Limb (tissue), 2 donors: ENCODE measurements at regions not wholly inside any gene's neighbourhood (a gene's known extent, or its start where the extent isn't known, plus 50 kb on each side); places are given as distances from the start of the nearest gene placed in this dataset.
"Not testable (repeated sequence)": the region's sequence is repeated elsewhere in the genome, so short reads cannot be mapped to it uniquely, and the experiment has no call there.

Experiments used
- DNase-seq, 2 donors: peaks; one replicate each; pipeline ENCODE4 v3.0.0-alpha.2; 2016; ENCODE audit errors: extremely low spot score in 2 of 2

DNA sequence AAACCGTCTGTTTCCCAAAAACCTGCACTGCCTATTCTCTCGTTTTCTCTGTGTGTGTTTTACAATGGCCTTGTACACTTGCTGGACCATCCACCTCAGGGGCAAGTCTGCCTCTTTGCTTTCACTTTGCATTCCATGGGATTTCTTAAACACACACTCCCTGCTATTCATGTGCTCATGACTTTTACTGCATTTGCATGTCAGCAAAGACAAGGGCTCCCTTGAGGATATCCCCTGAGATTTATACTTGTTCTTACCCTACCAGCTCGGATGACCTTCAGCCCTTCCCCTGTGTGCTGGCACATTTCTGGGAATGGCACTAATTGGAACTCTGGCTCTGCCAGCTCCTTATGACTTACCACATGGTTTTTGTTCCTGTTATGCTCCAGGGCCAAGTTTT is 386.9 kb downstream of the AMY1C start:
- DNase-seq = no peak

DNA sequence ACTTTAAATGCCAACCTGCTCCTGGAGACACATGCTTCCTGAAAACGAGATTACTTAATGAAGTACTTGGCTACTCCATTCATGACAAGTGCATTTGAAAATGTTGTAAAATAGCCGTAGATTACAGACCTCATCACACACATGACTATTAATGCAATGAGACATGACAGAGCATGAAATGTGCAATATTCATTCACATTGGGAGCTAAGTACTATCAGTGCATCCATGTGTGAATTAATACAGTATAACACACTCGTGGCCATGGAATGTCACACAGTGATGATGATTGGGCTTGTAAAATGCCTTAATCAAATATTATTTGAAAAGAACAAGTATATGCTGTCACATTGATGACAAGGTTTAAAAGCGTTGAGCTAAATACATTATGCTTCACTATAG is 407.0 kb downstream of the AMY1C start:
- no peak for DNase-seq

DNA sequence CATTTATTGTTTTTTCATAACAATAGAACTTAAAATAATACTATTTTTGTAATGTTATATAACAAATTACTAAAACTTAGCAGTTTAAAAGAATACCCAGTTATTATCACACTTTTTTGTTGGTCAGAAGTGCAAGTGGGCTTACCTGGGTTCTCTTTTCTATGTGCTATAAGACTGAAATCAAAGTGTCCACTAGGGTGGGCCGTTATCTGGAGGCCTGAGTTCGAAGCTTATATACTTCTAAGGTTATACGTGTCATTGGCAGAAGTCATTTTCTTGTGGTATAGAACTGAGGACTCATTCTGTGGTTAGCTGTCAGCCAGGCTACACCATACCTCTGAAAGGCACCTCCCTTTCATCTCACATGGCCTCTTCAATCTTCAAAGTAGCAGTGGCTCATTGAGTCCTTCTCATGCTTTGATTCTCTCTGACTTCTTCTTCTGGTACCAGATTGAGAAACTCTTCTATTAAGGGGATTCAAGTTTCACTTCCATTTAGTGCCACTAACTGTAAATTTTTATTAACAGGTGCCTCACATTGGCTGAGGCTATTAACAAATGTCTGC is 414.3 kb downstream of the AMY1C start:
- no peak for DNase-seq

DNA sequence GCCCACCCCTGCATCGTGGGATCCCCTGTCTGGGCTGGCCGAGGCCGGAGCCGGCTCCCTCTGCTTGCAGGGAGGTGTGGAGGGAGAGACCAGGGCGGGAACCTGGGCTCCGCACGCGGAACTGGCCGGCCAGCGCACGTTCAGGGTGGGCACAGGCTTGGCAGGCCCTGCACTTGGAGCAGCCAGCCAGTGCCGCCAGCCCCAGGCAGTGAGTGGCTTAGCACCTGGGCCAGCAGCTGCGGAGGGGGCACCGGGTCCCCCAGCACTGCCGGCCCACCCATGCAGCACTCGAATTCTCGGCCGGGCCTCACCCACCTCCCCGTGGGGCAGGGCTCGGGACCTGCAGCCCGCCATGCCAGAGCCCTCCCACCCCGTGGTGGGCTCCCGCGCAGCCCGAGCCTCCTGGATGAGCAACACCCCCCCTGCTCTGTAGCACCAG is 422.6 kb downstream of the AMY1C start:
- DNase-seq = no peak

DNA sequence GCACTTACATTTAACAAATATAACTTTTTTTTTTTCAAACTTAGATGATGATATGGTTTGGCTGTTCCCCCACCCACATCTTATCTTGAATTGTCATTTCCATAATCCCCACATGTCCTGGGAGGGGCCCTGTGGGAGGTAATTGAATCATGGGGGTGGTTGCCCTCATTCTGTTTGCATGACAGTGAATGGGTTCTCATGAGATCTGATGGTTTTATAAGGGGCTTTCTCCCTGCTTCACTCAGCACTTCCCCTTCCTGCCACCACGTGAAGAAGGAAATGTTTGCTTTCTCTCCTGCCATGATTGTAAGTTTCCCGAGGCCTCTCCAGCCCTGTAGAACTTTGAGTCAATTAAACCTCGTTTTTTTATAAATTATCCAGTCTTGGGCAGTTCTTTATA is 432.6 kb downstream of the AMY1C start:
- DNase-seq = no peak

DNA sequence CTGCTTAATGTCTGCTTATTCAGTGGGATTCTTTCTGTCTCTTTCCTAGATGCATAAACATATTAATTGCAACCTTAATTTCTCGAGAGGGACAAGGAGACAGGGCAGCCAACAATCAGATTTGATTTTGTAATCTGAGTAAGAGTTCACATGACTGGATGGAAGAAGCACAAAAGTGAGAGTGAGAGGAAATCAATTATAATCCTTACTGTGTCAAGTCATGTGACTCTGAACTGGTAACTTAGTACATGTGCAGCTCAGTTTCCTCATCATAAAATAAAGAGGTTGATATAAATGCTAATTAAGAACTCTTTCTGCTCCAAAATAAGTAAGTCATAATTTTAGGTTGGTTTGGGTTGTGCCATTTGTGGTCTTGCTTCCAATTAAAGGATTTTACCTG is 439.5 kb downstream of the AMY1C start:
- DNase-seq = no peak

DNA sequence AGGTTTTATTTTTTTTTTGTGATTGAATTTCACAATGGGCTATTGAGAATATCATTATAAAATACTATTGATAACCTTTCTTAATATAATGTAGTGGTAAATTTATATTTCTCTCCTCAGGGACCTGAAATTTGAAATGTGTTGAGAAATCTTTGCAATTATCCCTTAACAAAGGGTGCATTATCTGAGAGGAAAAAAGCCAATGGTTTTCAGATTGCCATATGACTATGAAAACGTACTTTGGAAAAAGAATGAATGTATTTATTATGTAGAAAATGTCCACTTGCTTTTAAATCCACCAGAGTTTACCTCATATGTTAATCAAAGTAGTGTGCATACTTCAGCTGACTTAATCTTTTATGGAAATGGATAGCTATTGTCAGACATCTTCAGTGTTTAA is 441.1 kb downstream of the AMY1C start:
- no peak for DNase-seq

DNA sequence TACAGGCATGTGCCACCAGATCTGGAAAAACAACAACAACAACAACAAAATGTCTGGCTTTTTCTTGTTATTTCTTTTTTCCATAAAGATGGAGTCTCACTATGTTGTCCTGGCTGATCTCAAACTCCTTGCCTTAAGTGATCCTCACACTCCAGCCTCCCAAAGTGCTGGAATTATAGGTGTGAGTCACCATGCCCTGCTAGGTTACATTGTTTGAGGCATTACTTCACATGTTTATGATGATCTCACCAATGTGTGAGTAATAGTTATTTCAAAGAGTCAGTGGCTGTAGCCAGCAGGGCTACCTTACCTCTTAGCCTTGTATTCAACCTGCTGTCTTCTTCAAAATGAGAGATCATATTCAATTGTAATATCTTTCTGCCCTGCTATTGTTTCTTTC is 445.7 kb downstream of the AMY1C start:
- DNase-seq = no peak

DNA sequence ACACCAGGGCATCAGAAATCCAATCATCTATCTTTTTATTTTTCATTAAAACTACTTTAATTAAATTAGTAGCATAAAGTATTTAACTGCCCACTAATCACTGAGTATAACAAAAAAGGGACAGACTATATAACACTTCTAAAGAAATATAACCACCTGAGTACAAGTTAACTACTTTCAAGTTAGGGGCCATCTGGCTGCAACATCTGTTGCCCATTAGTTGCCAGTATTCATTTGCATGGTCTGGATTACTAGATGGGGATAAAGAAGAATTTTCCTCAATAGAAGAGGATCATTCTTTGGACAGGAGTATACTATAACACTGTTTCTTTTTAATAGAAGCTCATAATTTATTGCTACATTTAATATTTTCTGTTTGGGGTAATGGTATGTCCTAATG is 446.4 kb downstream of the AMY1C start:
- DNase-seq = no peak

DNA sequence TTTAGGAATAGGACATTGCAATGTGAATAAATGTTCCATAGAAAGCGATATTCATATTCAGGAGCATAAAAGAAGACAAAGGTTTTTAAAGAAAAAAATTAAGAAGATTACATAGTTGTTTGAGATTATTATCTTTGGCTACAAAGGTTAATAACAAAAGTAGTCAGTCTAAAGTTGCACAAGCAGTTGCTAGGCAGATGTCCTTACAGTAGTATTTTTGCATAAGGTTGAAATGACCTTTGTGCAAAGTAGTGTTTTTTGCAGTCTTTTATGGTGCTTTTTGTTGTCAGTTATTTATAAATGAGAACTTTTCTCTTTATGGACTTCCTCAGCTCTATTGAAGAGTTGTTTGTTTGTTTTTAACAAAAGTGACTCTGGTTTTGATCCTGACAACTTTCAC is 447.8 kb downstream of the AMY1C start:
- no peak for DNase-seq

DNA sequence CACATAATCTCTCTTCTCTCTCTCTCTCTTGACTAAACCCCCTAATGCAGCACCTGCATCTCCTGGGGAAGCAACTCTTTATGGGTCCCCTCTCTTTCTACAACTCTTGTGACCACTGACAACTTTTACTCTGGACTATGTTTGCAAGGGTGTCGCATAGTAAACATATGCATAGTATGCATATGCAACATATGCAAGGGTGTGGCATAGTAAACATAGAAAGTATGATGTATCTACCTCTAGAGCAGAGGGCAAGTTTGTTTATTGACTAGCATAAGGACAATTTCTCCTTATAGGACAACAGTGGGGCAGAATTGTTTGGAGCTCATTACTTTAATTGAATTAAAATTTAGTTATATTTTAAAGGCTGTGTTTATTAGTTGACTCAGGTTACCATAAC is 462.5 kb downstream of the AMY1C start:
- DNase-seq = no peak

DNA sequence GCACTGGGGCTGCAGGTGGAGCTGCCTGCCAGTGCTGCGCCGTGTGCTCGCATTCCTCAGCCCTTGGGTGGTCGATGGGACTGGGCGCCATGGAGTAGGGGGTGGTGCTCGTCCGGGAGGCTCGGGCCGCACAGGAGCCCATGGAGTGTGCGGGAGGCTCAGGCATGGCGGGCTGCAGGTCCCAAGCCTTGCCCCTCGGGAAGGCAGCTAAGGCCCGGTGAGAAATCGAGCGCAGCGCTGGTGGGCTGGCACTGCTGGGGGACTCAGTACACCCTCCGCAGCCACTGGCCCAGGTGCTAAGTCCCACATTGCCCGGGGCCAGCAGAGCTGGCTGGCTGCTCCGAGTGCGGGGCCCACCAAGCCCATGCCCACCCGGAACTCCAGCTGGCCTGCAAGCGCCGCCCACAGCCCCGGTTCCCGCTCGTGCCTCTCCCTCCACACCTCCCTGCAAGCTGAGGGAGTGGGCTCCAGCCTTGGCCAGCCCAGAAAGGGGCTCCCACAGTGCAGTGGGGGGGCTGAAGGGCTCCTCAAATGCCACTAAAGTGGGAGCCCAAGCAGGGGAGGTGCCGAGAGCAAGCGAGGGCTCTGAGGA is 467.8 kb downstream of the AMY1C start:
- DNase-seq = not testable (repeated sequence)

DNA sequence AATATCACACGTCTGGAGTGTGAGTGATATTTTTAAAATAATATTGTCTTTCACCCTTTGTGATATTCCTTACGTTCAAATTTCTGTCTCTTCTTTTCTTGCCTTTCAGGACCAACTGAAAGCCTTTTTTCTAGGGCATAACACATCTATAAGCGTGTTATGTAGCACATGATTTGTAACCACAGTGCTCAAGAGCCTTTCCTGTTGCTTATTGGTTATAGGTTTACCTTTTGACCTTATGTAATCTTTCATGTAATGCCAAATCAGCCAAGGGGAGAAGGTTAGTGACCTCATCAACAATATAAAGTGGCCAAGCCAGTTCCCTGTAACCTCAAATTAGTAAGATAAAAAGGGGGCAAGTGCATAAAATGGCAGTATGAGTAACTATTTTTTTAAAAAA is 480.2 kb downstream of the AMY1C start:
- no peak for DNase-seq

DNA sequence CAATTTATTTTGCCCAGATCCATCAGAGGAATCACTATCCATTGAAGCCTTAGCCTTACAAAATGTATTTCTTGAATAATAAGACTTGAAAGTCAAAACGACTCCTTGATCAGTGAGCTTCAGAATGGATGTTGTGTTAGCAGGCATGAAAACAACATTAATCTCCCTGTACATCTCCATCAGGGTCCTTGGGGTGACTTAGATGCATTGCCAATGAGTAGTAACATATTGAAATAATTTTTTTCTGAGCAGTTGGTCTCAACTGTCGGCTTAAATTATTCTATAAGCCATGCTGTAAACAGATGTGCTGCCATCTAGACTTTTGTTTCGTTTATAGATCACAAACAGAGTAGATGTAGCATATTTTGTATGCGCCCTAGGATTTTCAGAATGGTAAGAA is 482.0 kb downstream of the AMY1C start:
- DNase-seq = no peak

DNA sequence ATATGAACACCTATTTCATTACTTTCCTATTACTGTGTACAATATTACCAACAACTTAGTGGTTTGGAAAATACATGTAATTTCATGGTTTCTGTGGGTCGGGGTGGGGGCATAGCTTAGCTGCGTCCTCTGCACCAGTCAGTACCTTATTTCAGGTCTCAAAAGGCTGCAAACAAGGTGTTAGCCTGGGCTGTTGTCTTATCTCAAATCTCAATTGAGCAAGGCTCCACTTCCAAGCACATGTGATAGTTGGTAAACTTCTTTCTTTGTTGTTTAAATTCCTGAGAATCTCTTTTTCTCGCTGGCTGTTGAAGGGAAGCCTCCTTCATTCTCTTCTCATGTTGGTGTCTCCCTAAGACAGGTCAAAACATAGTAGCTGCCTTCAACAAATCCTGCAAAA is 485.4 kb downstream of the AMY1C start:
- DNase-seq = no peak

DNA sequence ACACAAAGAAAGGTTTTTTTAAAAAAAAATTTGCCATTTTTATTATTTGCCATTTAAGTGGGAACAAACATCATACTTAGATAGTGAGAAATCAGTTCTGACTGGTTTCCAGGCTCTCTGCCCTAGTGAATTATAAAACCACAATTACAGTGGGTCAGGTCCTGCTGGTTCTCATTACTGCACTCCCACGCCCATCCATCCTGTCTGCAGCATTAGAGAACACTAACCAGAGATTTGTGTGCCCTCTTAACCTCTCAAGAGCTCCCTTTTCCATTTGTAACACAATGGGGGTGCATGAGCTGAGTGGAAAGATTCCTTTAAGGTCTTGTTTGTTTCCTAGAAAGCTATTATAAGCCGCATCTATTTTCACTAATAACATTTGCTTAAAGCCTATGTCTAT is 489.3 kb downstream of the AMY1C start:
- DNase-seq = peak in 1 of 2 donors; percentile 12

DNA sequence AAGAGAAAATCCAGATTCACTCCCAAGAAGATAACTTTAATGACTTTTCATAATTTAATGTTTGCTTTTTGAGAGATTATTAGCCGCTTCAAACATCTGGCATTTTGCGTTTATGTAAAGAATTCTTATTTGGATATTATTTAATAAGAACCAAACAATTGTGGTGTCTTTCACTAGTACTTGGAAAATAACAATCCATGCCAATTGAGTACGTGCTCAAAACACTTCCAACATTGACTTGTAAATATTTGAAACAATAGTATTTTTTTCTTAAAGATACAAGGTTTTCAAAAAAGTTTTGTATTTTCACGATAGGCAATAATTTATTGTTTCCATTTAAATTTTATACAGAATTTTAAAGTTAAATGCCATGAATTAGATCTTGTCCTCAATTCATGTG is 498.7 kb downstream of the AMY1C start:
- DNase-seq = no peak

DNA sequence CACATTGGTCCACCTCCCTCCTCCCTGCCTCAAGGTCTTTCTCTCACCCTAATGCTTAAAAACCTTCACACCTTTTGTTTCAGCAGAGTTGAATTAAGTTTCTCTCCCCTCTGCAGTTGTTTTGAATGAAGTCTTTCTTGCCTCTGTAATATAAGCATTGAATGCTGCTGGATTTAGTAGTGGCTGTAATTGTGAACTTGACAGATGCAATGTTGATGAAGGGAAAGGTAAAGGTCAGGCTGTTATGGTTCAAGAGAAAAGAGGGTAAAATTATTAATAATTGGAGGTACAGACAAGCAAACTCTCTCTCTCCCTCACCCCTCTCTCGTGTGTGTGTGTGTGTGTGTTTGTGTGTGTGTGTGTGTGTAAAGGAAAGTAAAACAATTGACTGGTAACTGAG is 509.8 kb downstream of the AMY1C start:
- no peak for DNase-seq

DNA sequence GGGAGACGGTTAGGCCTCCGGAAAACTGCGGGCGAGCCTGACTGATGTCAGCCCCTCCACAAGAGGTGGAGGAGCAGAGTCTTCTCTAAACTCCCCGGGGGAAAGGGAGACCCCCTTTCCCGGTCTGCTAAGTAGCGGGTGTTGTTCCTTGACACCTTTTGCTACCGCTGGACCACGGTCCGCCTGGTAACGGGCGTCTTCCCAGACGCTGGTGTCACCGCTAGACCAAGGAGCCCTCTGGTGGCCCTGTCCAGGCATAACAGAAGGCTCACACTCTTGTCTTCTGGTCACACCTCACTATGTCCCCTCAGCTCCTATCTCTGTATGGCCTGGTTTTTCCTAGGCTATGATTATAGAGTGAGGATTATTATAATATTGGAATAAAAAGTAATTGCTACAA is 513.4 kb downstream of the AMY1C start:
- DNase-seq = not testable (repeated sequence)

DNA sequence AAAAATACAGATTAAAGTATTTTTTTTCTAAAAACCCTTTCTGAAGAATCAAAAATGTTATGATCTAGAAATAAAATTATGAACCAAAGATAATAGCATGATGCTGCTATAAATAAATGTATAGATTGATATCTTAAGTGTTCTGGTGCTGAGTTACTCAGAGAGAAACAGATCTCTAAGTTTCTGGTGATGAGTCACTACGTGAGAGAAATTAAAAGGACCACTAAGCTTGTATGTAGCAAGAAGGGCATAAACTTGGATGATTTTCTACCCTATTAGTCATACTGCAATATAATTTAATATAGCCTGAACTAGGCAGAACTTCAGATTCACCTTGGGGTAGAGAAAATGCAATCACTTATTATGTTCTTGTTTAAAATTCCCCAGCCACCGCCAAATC is 514.8 kb downstream of the AMY1C start:
- DNase-seq = no peak

DNA sequence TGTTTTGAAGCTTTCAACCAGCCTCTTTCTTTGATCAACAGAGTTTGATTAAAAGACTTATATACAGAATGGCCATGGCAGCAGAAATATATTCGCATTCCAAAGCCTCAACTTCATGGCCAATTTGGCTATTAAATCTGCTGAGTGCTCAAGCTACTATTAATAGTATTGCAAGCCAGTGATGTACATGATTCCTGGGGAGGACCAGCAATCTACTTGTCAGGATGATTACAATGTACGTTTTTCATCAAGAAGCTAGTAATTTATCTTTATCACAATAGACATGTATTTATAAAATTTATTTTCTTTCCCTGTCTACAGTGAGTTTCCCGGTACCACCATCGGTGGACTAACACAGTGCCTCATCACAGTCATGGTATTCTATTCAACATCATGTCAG is 515.5 kb downstream of the AMY1C start:
- DNase-seq = no peak

DNA sequence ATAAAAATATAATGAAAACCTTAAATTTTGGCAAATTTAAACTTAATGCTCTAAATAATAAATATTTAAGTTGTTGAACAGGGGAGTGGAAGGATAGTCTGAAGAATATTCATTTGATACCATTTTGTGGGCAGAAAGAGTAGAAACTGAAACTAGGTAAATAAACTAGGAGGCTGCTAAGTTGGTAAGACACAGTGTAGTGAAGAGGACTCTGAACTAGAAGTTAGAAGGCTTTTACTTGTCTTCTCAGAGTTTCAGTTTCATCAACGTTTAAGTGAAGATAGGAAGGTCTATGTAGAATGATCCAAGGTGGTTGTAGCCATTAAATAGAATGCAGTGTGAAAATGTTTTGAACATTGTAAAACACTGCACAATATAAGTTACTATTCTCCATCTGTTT is 516.9 kb downstream of the AMY1C start:
- DNase-seq = no peak

DNA sequence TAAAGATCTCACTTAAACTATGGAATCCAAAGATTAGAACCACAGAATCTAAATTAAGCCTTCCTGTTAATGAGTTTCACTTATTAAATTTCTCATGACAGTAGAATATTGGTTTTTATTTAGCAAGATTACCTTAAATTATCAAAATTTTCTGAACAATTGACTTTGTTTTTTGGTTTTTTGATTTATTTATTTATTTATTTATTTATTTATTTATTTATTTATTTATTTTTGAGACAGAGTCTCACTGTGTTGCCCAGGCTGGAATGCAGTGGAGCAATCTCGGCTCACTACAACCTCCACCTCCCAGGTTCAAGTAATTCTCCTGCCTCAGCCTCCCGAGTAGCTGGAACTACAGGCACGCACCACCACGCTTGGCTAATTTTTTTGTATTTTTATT is 538.6 kb downstream of the AMY1C start:
- not testable (repeated sequence) for DNase-seq

DNA sequence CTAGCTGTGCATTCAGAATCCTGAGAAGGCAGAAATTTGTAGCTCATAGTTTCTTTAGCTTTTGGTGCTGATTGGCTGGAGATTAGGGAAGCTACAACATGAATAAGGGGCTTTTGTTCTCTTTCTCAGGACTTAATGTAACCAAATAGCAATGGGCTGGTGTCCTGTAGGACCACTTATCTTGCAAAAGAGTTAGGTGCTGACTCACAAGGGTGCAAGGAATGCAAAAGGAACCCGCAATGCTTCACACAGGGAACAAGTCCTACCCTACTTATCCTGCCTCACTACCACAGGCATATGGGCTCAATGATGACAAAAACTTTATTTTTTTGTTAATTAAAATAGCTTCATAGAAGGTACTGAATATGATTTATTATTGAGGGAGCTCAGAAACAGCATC is 541.5 kb downstream of the AMY1C start:
- no peak for DNase-seq
